Neural progenitor cell (in vitro differentiated cells): ENCODE measurements at regions not wholly inside any gene's neighbourhood (a gene's known extent, or its start where the extent isn't known, plus 50 kb on each side); places are given as distances from the start of the nearest gene placed in this dataset.

Experiments
- DNase-seq: peaks from one replicate; pipeline ENCODE4 v3.0.0-alpha.2; 2016; ENCODE audit warnings: low spot score
- H2AFZ ChIP-seq: fragments of 200-600 bp; sonication (generic); replicated peaks from 2 replicates; pipeline ENCODE4 v1.6.1; 2016; ENCODE audit warnings: antibody characterized with exemption
- H3F3A ChIP-seq: fragments of 200-600 bp; sonication (generic); 2 replicates; pipeline ENCODE4 v1.6.1; 2016; ENCODE audit warnings: antibody characterized with exemption, low read depth
- H3K27ac ChIP-seq: fragments of 200-600 bp; sonication (generic); 2 replicates; pipeline ENCODE4 v1.5.1; 2016; ENCODE audit warnings: mild to moderate bottlenecking
- H3K27me3 ChIP-seq: fragments of 200-600 bp; sonication (generic); 2 replicates; pipeline ENCODE4 v1.6.1; 2016; ENCODE audit warnings: mild to moderate bottlenecking, moderate library complexity
- H3K36me3 ChIP-seq: fragments of 200-600 bp; sonication (generic); 2 replicates; pipeline ENCODE4 v1.5.1; 2016
- H3K4me1 ChIP-seq: fragments of 200-600 bp; sonication (generic); 2 replicates; pipeline ENCODE4 v1.6.1; 2016; ENCODE audit warnings: mixed run types
- H3K4me2 ChIP-seq: fragments of 200-600 bp; sonication (generic); 2 replicates; pipeline ENCODE4 v1.6.1; 2016
- H3K4me3 ChIP-seq: fragments of 200-600 bp; sonication (generic); 2 replicates; pipeline ENCODE4 v1.5.1; 2016
- H3K79me2 ChIP-seq: fragments of 200-600 bp; sonication (generic); 2 replicates; pipeline ENCODE4 v1.6.1; 2016; ENCODE audit warnings: low read depth
- H3K9ac ChIP-seq: fragments of 200-600 bp; sonication (generic); 2 replicates; pipeline ENCODE4 v1.6.1; 2016
- H3K9me3 ChIP-seq: fragments of 200-600 bp; sonication (generic); 2 replicates; pipeline ENCODE4 v1.5.1; 2016; ENCODE audit warnings: low read depth
- H4K20me1 ChIP-seq: fragments of 200-600 bp; sonication (generic); 2 replicates; pipeline ENCODE4 v1.6.1; 2016; ENCODE audit warnings: low read depth
- H3K27ac Mint-ChIP-seq: 3 replicates; pipeline ENCODE4 v1.8.0; 2021; ENCODE audit warnings: mixed read lengths
- H3K27me3 Mint-ChIP-seq: 2 replicates; pipeline ENCODE4 v1.8.0; 2022; ENCODE audit warnings: low read depth, mild to moderate bottlenecking, inconsistent platforms, moderate library complexity, mixed read lengths; ENCODE audit not compliant: insufficient read depth
- H3K36me3 Mint-ChIP-seq: 3 replicates; pipeline ENCODE4 v1.8.0; 2021; ENCODE audit warnings: mixed read lengths
- H3K4me1 Mint-ChIP-seq: 3 replicates; pipeline ENCODE4 v1.8.0; 2021; ENCODE audit warnings: mixed read lengths
- H3K4me3 Mint-ChIP-seq: 3 replicates; pipeline ENCODE4 v1.8.0; 2021; ENCODE audit warnings: mild to moderate bottlenecking, moderate library complexity, mixed read lengths
- H3K9me3 Mint-ChIP-seq: 3 replicates; pipeline ENCODE4 v1.8.0; 2020; ENCODE audit warnings: mixed read lengths
- CTCF ChIP-seq: fragments of 200-600 bp; sonication (generic); IDR thresholded peaks from 2 replicates; pipeline ENCODE4 v1.5.1; 2017; ENCODE audit warnings: antibody characterized with exemption, mild to moderate bottlenecking
- EZH2 ChIP-seq: fragments of 200-600 bp; sonication (generic); IDR thresholded peaks from 2 replicates; pipeline ENCODE4 v1.6.1; 2017; ENCODE audit warnings: antibody characterized with exemption, mild to moderate bottlenecking, moderate library complexity
- EZH2phosphoT487 ChIP-seq: fragments of 200-600 bp; sonication (generic); IDR thresholded peaks from 2 replicates; pipeline ENCODE4 v1.6.1; 2017; ENCODE audit warnings: antibody characterized with exemption

- peaks cover 27% of the 10 kb centered on the region for H3K4me1 Mint-ChIP-seq
- H3K27ac Mint-ChIP-seq, result peak overlapping the region; percentile 39
Observed at GRCh38 chr11:119902656-119903231, 173.7 kb upstream of the NECTIN1 start.

GRCh38 chr11:119901657-119902577 lies 172.9 kb upstream of the NECTIN1 start:
- H3K36me3 Mint-ChIP-seq, result no peaks in the 10 kb centered on the region
- no peaks in the 10 kb centered on the region for H4K20me1 ChIP-seq
- peaks cover 29% of the 10 kb centered on the region for H3K4me1 Mint-ChIP-seq
- no peak for TF ChIP-seq CTCF
- no peak for TF ChIP-seq EZH2phosphoT487
- no peaks in the 10 kb centered on the region for H3K27me3 ChIP-seq
- H3K4me2 ChIP-seq, result no peak overlapping the region
- no peaks in the 10 kb centered on the region for H3K79me2 ChIP-seq
- H3K27ac ChIP-seq, result no peak overlapping the region
- no peaks in the 10 kb centered on the region for H3K36me3 ChIP-seq
- H3K9me3 Mint-ChIP-seq, result no peaks in the 10 kb centered on the region
- H3K9ac ChIP-seq, result no peak overlapping the region
- H3K4me3 ChIP-seq, result no peak overlapping the region
- H3K4me3 Mint-ChIP-seq, result no peak overlapping the region
- H3K9me3 ChIP-seq, result no peaks in the 10 kb centered on the region
- H3K27me3 Mint-ChIP-seq, result no peaks in the 10 kb centered on the region
- H3K4me1 ChIP-seq, result peaks cover 4% of the 10 kb centered on the region
- no peaks in the 10 kb centered on the region for H3F3A ChIP-seq
- no peak for DNase-seq
- no peak overlapping the region for H3K27ac Mint-ChIP-seq
- no peak overlapping the region for H2AFZ ChIP-seq

More at GRCh38 chr11:119902656-119903231, 173.7 kb upstream of the NECTIN1 start:
- H3K9ac ChIP-seq, result no peak overlapping the region
- no peak overlapping the region for H3K4me3 ChIP-seq
- Mint-ChIP-seq H3K4me3 (no peak overlapping the region), H3K36me3 (no peaks in the 10 kb centered on the region), H3K9me3 (no peaks in the 10 kb centered on the region), H3K27me3 (no peaks in the 10 kb centered on the region)
- no peak for DNase-seq
- H3K27ac ChIP-seq, result no peak overlapping the region
- no peak overlapping the region for H3K4me2 ChIP-seq
- no peak overlapping the region for H2AFZ ChIP-seq
- H3F3A ChIP-seq, result no peaks in the 10 kb centered on the region
- H3K36me3 ChIP-seq, result no peaks in the 10 kb centered on the region
- TF ChIP-seq CTCF (no peak), EZH2 (no peak), EZH2phosphoT487 (no peak)
- no peaks in the 10 kb centered on the region for H3K79me2 ChIP-seq
- H3K9me3 ChIP-seq, result no peaks in the 10 kb centered on the region
- H4K20me1 ChIP-seq, result no peaks in the 10 kb centered on the region
- no peaks in the 10 kb centered on the region for H3K27me3 ChIP-seq
- H3K4me1 ChIP-seq, result peaks cover 9% of the 10 kb centered on the region

- no peak overlapping the region for H3K4me3 Mint-ChIP-seq
- no peaks in the 10 kb centered on the region for H4K20me1 ChIP-seq
- H3K27me3 ChIP-seq, result no peaks in the 10 kb centered on the region
- no peaks in the 10 kb centered on the region for H3K79me2 ChIP-seq
- peak overlapping the region; percentile 5 for H3K27ac Mint-ChIP-seq
- DNase-seq, result no peak
- no peaks in the 10 kb centered on the region for H3K9me3 Mint-ChIP-seq
- peaks cover 4% of the 10 kb centered on the region for H3K4me1 ChIP-seq
- H3K36me3 ChIP-seq, result no peaks in the 10 kb centered on the region
- TF ChIP-seq EZH2phosphoT487 (no peak), EZH2 (no peak), CTCF (no peak)
- no peaks in the 10 kb centered on the region for H3K27me3 Mint-ChIP-seq
- no peaks in the 10 kb centered on the region for H3F3A ChIP-seq
- no peaks in the 10 kb centered on the region for H3K9me3 ChIP-seq
- H2AFZ ChIP-seq, result no peak overlapping the region
- no peak overlapping the region for H3K4me2 ChIP-seq
- H3K4me1 Mint-ChIP-seq, result peaks cover 24% of the 10 kb centered on the region
- H3K9ac ChIP-seq, result no peak overlapping the region
- H3K4me3 ChIP-seq, result no peak overlapping the region
- no peak overlapping the region for H3K27ac ChIP-seq
- no peaks in the 10 kb centered on the region for H3K36me3 Mint-ChIP-seq
Observed at GRCh38 chr11:119899997-119900396, 171.0 kb upstream of the NECTIN1 start.
